COLO668 (cell line): ENCODE measurements at regions not wholly inside any gene's neighbourhood (a gene's known extent, or its start where the extent isn't known, plus 50 kb on each side); places are given as distances from the start of the nearest gene placed in this dataset.
"Not testable (repeated sequence)": the region's sequence is repeated elsewhere in the genome, so short reads cannot be mapped to it uniquely, and the experiment has no call there.

Experiments
- DNase-seq: peaks from one replicate; lab custom pipeline; 2025; ENCODE audit not compliant: unreplicated experiment; lab: John Stamatoyannopoulos, UW

GRCh38 chr16:18263046-18263445, 73.5 kb downstream of the NPIPA8 start:
- not testable (repeated sequence) for DNase-seq

GRCh38 chr16:18261848-18262247, 74.7 kb downstream of the NPIPA8 start:
- not testable (repeated sequence) for DNase-seq

GRCh38 chr16:18259496-18260176, 76.9 kb downstream of the NPIPA8 start:
- not testable (repeated sequence) for DNase-seq

GRCh38 chr16:18252943-18253342, 83.6 kb downstream of the NPIPA8 start:
- DNase-seq, result not testable (repeated sequence)

GRCh38 chr16:18230505-18230904, 106.0 kb downstream of the NPIPA8 start:
- DNase-seq, result not testable (repeated sequence)

GRCh38 chr16:18222054-18223009, 114.2 kb downstream of the NPIPA8 start:
- DNase-seq, result not testable (repeated sequence)

GRCh38 chr16:18217741-18218140, 118.8 kb downstream of the NPIPA8 start:
- DNase-seq, result not testable (repeated sequence)

GRCh38 chr16:18216814-18217213, 119.7 kb downstream of the NPIPA8 start:
- DNase-seq, result not testable (repeated sequence)

- DNase-seq, result not testable (repeated sequence)
These were observed 122.7 kb downstream of the NPIPA8 start for GRCh38 chr16:18213810-18214209.

- DNase-seq, result not testable (repeated sequence)
These were observed 125.0 kb downstream of the NPIPA8 start for GRCh38 chr16:18211505-18211904.

GRCh38 chr16:18204786-18205185, 131.8 kb downstream of the NPIPA8 start:
- not testable (repeated sequence) for DNase-seq

GRCh38 chr16:18204309-18204708, 132.2 kb downstream of the NPIPA8 start:
- DNase-seq, result not testable (repeated sequence)

- DNase-seq, result not testable (repeated sequence)
These were observed 135.0 kb downstream of the NPIPA8 start for GRCh38 chr16:18201511-18201910.

- not testable (repeated sequence) for DNase-seq
These were observed 144.1 kb downstream of the NPIPA8 start for GRCh38 chr16:18192389-18192788.

GRCh38 chr16:18190179-18190578, 146.4 kb downstream of the NPIPA8 start:
- not testable (repeated sequence) for DNase-seq

- not testable (repeated sequence) for DNase-seq
These were observed 151.8 kb downstream of the NPIPA8 start for GRCh38 chr16:18184755-18185154.

- DNase-seq, result not testable (repeated sequence)
These were observed 155.5 kb downstream of the NPIPA8 start for GRCh38 chr16:18181028-18181427.

- not testable (repeated sequence) for DNase-seq
These were observed 162.5 kb downstream of the NPIPA8 start for GRCh38 chr16:18173945-18174497.

- not testable (repeated sequence) for DNase-seq
These were observed 174.2 kb downstream of the NPIPA8 start for GRCh38 chr16:18162293-18162692.

- DNase-seq, result not testable (repeated sequence)
These were observed 175.3 kb downstream of the NPIPA8 start for GRCh38 chr16:18161224-18161623.

GRCh38 chr16:18159185-18159584, 177.4 kb downstream of the NPIPA8 start:
- DNase-seq, result not testable (repeated sequence)
